Sigmoid colon (tissue), 6 donors: ENCODE measurements at regions not wholly inside any gene's neighbourhood (a gene's known extent, or its start where the extent isn't known, plus 50 kb on each side); places are given as distances from the start of the nearest gene placed in this dataset.

Experiments
- DNase-seq: peaks from one replicate; pipeline ENCODE4 v3.0.0-alpha.2; 2019
- H3K27ac ChIP-seq, 4 donors: fragments of 200-600 bp; sonication (generic); one replicate each; pipeline ENCODE4 v1.5.1; 2016 to 2019; ENCODE audit warnings: mild to moderate bottlenecking in 1 of 4
- H3K27me3 ChIP-seq, 3 donors: fragments of 200-600 bp; sonication (generic); one replicate each; pipeline ENCODE4 v1.5.1; 2019; ENCODE audit warnings: mild to moderate bottlenecking in 1 of 3
- H3K36me3 ChIP-seq, 4 donors: fragments of 200-600 bp; sonication (generic); one replicate each; pipeline ENCODE4 v1.5.1; 2016 to 2019
- H3K4me1 ChIP-seq, 4 donors: fragments of 200-600 bp; sonication (generic); one replicate each; pipeline ENCODE4 v1.5.1; 2017 to 2019
- H3K4me3 ChIP-seq, 4 donors: fragments of 200-600 bp; sonication (generic); one replicate each; pipeline ENCODE4 v1.5.1; 2017 to 2019; ENCODE audit warnings: mild to moderate bottlenecking in 2 of 4, moderate library complexity in 1 of 4
- H3K9me3 ChIP-seq, 4 donors: fragments of 200-600 bp in 3 of 4; sonication (generic) in 3 of 4; one replicate each; pipeline versions ENCODE4 v1.5.1 to v1.6.1; 2013 to 2019
- EP300 ChIP-seq, 4 donors: sonication (generic); formaldehyde crosslinking; IDR thresholded peaks; one replicate each; pipeline ENCODE4 v1.6.1; 2017; ENCODE audit warnings: antibody characterized with exemption in 4 of 4
- POLR2A ChIP-seq, 2 donors: fragments of 450-650 bp; IDR thresholded peaks; one replicate each; pipeline ENCODE4 v1.6.1; 2016; ENCODE audit warnings: antibody characterized with exemption in 2 of 2, mild to moderate bottlenecking in 2 of 2, moderate library complexity in 2 of 2
- POLR2AphosphoS5 ChIP-seq, 4 donors: sonication (generic); formaldehyde crosslinking; IDR thresholded peaks; one replicate each; pipeline ENCODE4 v1.6.1; 2017; ENCODE audit warnings: antibody characterized with exemption in 4 of 4
- WGBS, 2 donors: extraction: QIAGEN DNeasy Blood & Tissue Kit; methylation state at CpG; one replicate each; pipeline ENCODE4 v1.1.7; 2013; 5-methylcytosine and 5-hydroxymethylcytosine counted together
- intact Hi-C: fragments of 100-400 bp; cut with DNase I; formaldehyde crosslinking; loops from one replicate; pipeline ENCODE4 v1.15.1; 2023
- TF ChIP-seq, protein P1 (sequence below), 4 experiments: fragments of 450-650 bp in 3 of 4; fragments of 200-600 bp in 1 of 4; IDR thresholded peaks; one replicate each; pipeline ENCODE4 v1.5.1; 2016 to 2019; ENCODE audit warnings: antibody characterized with exemption in 4 of 4, mild to moderate bottlenecking in 3 of 4, moderate library complexity in 2 of 4
- donor health status: healthy with polysubstance abuse.
- donor health status: healthy.

GRCh38 chr4:140304346-140304745 is 69.1 kb upstream of the SCOC start:
- no peak overlapping the region for H3K27ac ChIP-seq
- DNase-seq = no peak
- no peak overlapping the region for H3K4me3 ChIP-seq
- H3K36me3 ChIP-seq = no peaks in the 10 kb centered on the region
- H3K27me3 ChIP-seq = no peaks in the 10 kb centered on the region
- TF ChIP-seq POLR2A (IDR thresholded peaks at IDR 0.05) (no peak), POLR2AphosphoS5 (IDR thresholded peaks at IDR 0.05) (no peak), EP300 (IDR thresholded peaks at IDR 0.05) (no peak)
- TF ChIP-seq, protein P1, sequence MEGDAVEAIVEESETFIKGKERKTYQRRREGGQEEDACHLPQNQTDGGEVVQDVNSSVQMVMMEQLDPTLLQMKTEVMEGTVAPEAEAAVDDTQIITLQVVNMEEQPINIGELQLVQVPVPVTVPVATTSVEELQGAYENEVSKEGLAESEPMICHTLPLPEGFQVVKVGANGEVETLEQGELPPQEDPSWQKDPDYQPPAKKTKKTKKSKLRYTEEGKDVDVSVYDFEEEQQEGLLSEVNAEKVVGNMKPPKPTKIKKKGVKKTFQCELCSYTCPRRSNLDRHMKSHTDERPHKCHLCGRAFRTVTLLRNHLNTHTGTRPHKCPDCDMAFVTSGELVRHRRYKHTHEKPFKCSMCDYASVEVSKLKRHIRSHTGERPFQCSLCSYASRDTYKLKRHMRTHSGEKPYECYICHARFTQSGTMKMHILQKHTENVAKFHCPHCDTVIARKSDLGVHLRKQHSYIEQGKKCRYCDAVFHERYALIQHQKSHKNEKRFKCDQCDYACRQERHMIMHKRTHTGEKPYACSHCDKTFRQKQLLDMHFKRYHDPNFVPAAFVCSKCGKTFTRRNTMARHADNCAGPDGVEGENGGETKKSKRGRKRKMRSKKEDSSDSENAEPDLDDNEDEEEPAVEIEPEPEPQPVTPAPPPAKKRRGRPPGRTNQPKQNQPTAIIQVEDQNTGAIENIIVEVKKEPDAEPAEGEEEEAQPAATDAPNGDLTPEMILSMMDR (IDR thresholded peaks at IDR 0.05) = no peak
- H3K9me3 ChIP-seq = no peaks in the 10 kb centered on the region
- peaks cover 0 to 21% (median 13%) of the 10 kb centered on the region in 4 donors for H3K4me1 ChIP-seq
- WGBS, 2 donors = 89 to 91% methylated on average over 2 of the region's 2 CpGs
- intact Hi-C loops = no loop called here

DNA sequence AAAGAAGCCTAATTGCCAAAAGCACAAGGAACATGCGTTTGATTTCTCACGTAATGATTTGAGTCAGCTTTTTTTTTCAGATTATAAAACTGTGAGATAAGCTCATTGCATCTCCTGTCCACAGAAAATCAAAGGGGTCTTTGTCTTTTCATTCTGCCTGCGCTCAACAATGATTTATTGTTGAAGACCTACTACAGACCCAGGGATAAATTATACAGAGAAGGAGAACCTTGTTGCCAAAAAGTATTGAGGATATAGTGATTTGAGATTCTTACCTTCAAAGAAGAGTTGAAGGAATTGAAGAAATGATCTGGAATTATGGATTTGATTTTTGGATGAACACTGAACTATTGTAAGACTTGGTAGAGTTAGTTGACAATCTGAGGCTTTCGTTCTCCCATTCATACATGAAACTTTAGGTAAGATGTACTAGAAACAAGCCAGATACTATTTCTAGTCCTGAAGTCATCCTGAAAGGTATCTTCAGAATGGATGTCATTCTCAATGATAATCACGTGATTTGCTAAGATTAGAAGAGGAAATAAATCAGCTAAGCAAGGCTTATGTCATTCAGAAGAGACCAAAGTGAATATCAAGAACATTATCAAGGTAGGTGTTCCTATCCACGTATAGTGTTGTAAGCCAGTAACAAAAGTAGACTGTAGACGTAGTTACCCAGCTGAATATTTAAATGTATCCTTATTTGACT is 71.1 kb upstream of the SCOC start:
- 60 to 81% methylated on average over 7 of the region's 7 CpGs for WGBS, 2 donors
- Histone ChIP-seq H3K27ac (no peak overlapping the region), H3K9me3 (no peaks in the 10 kb centered on the region), H3K4me3 (no peak overlapping the region), H3K4me1 (peaks cover 0 to 10% (median 4%) of the 10 kb centered on the region in 4 donors), H3K27me3 (no peaks in the 10 kb centered on the region), H3K36me3 (no peaks in the 10 kb centered on the region)
- DNase-seq = no peak
- intact Hi-C loops = no loop called here
- TF ChIP-seq POLR2AphosphoS5 (IDR thresholded peaks at IDR 0.05) (no peak), POLR2A (IDR thresholded peaks at IDR 0.05) (no peak), EP300 (IDR thresholded peaks at IDR 0.05) (no peak)
- TF ChIP-seq, protein P1 (IDR thresholded peaks at IDR 0.05) = no peak

GRCh38 chr4:140300271-140300970 is 73.0 kb upstream of the SCOC start:
- Histone ChIP-seq H3K36me3 (no peaks in the 10 kb centered on the region), H3K4me3 (no peak overlapping the region), H3K9me3 (no peaks in the 10 kb centered on the region), H3K27me3 (no peaks in the 10 kb centered on the region), H3K4me1 (peaks cover 0 to 26% (median 19%) of the 10 kb centered on the region in 4 donors), H3K27ac (peak overlapping the region in 1 of 4 donors; percentile 30)
- TF ChIP-seq POLR2AphosphoS5 (IDR thresholded peaks at IDR 0.05) = no peak
- intact Hi-C loops = no loop called here
- 70 to 78% methylated on average over 4 of the region's 4 CpGs for WGBS, 2 donors
- no peak for DNase-seq

DNA sequence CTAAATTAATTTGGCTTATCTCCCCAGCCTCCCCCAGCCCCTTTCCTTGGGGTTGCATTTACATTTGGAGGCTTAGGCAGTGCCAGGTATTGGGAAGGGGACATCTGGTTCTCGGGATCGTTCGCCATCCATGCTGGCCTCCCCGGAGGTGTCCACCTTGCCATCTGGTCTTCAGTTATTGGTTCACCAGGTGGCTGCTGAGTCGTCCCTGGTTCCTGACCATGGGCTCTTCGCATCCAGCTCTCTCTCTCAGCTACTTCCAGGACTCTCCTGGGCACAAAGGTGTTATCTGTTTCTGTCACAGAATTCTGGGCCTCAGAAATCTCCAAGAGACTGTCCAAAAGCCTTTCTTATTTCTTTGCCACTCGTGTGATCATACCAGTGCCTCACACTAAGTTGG is 75.4 kb upstream of the SCOC start:
- H3K27me3 ChIP-seq = no peaks in the 10 kb centered on the region
- H3K4me1 ChIP-seq = peaks cover 0 to 26% (median 19%) of the 10 kb centered on the region in 4 donors
- no peak overlapping the region for H3K4me3 ChIP-seq
- no peak for DNase-seq
- H3K27ac ChIP-seq = no peak overlapping the region
- no peak for TF ChIP-seq EP300 (IDR thresholded peaks at IDR 0.05)
- no peak for TF ChIP-seq POLR2AphosphoS5 (IDR thresholded peaks at IDR 0.05)
- TF ChIP-seq, protein P1 (IDR thresholded peaks at IDR 0.05) = no peak
- 88 to 91% methylated on average over 7 of the region's 7 CpGs for WGBS, 2 donors
- intact Hi-C loops = no loop called here
- H3K36me3 ChIP-seq = no peaks in the 10 kb centered on the region
- no peaks in the 10 kb centered on the region for H3K9me3 ChIP-seq

DNA sequence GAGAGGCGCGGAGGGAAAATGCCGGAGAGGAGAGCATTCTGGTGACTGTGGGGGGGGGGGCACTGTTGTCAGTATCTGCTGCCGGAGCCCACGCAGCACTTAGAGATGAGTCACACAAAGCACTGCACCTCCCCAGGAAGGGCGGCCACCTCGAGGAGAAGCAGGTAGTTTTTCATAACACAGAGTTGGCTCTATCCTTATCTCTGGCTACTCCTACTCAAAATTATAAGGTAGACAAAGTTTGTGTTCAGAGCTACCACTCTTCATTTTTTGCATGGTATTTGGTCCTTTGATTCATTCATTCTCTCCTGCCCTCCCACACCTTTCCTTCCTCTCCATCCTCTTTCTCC is 76.2 kb upstream of the SCOC start:
- 46 to 57% methylated on average over 7 of the region's 7 CpGs for WGBS, 2 donors
- intact Hi-C loops = no loop called here
- Histone ChIP-seq H3K36me3 (no peaks in the 10 kb centered on the region), H3K27ac (peak overlapping the region in 2 of 4 donors; percentile 32 to 69), H3K4me1 (peaks cover 0 to 26% (median 19%) of the 10 kb centered on the region in 4 donors), H3K4me3 (no peak overlapping the region), H3K9me3 (no peaks in the 10 kb centered on the region), H3K27me3 (no peaks in the 10 kb centered on the region)
- DNase-seq = no peak
- TF ChIP-seq EP300 (IDR thresholded peaks at IDR 0.05) (no peak), POLR2AphosphoS5 (IDR thresholded peaks at IDR 0.05) (no peak), POLR2A (IDR thresholded peaks at IDR 0.05) (no peak)
- TF ChIP-seq, protein P1 (IDR thresholded peaks at IDR 0.05) = no peak
